GM19372 (cell line): ENCODE measurements at regions not wholly inside any gene's neighbourhood (a gene's known extent, or its start where the extent isn't known, plus 50 kb on each side); places are given as distances from the start of the nearest gene placed in this dataset.

Experiments
- ATAC-seq: cut with Tn5 transposase; IDR thresholded peaks from one replicate; pipeline ENCODE4 v1.9.1; 2021; ENCODE audit warnings: mild to moderate bottlenecking, low read depth, moderate library complexity; ENCODE audit not compliant: unreplicated experiment

DNA sequence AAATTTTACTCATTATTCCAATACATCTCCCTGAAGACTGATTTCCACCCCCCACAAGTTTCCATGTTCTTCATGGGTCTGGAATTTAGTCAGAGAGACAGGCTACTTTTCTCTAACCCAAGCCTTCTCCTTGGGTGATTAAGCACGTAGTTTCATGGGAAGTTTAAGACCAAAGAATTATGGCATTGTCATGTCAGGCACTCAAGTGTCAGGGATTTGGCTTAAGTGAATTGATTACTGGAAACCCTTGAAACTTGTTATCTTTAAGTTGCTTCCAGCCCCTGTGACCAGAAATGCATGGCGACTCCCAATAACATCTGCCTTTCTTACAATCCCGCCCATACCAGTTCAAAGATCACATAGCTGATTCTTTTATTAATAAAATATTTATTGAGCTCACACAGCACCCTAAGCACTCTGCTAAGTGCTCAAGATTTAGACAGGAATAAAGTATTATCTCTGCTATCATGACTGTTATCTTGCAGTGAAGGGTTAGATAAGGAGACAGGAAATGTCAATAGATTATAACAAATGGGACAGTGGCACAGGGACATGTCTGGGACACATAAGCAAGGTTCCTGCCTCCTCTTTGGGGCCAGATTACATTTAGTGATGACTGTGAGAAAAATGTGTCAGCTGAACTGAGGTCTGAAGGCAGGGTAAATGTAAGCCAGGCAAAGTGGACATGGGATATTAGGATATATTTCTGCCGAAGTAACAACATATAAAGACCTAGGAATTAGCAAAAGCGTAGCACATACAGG lies 241.2 kb upstream of the TNC start:
- no peak for ATAC-seq

- ATAC-seq = no peak
Observed at GRCh38 chr9:115360122-115360521, 242.2 kb upstream of the TNC start.

DNA sequence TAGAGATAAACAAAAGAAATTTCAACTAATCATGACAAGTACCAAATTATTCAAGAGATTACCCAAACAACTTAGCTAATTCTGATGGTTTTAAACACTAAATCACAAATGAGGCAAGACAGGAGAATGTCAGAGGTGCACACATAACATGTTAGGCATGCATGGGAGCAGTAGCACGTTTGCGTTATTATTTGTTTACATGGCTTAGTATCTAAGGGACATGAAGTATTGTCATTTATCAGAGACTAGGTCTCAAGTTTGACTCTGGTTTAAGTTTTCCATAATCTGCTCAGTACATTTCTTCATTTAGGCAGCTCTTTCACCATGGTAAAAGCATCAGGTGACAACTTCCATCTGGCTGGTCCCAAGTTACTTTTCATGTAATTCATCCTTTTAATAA lies 244.1 kb upstream of the TNC start:
- ATAC-seq = no peak

DNA sequence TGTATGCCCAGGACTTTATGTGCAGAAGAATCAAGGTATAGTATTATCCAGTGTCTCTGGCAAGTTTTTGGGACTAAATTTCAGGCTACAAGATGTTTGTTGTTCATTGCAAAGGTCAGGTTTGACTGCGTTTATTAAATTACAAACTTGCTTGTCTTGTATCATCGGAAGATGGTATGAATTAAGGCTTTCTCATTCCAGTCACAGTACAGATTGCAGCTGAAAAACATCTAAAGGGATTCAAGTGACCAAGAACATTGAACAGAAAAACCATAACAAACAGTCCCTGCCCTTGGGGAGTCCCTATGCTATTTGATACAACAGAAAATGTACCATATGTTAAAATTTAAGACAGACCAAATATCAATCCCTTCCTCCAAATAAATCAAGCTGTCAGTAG lies 244.7 kb upstream of the TNC start:
- ATAC-seq = no peak

DNA sequence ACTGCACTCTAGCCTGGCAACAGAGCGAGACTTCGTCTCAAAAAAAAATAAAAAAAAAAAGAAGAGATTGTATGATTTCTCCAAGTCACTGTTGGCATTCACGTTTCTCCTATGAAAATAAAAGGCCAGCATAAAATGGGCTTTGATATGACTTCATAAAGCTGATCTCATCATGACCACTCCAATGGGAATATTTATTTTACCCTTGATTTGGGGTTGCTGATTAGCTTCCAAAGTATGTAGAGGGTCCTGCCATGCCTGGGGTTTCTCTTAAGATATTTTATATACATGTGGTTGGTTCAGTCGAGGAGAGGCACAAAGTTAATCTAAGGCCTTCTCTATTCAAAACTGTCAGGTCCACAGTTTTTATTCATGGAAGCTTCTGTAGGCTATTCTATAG lies 247.0 kb upstream of the TNC start:
- ATAC-seq = no peak

GRCh38 chr9:115367321-115367720 lies 249.4 kb upstream of the TNC start:
- ATAC-seq = no peak

DNA sequence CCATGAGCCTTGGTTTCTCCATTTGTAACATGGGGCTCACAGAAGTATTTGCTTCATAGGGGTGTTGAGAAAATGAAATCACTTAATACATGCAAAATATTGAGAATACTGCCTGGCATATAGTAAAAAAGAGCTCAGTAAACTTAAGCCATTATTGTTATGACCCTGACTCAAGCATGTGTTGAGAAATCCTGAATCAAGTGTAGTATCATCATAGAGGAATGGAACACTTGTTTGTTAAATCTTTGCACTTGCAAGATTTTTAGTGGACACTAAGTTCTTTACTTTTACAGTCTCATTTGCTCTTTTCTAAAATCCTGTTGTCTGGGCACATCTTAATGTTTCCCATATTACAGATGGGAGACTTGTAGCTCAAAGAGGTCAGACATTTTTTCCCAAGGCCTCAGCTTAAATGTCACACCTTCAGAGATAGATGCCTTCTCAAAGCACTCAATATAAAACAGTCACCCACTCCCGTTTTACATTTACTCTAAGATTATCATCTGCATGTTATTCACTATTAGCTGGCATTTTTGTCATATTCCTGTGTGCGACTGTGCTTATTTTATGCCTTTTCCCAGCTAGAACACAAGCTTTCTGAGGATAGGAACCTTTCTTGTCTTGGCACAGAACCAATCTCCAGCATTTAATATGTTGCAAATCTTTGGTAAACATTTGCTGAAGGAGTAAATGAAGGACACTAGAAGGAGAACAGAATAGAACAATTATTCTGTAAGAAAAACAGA lies 250.0 kb upstream of the TNC start:
- ATAC-seq = no peak

DNA sequence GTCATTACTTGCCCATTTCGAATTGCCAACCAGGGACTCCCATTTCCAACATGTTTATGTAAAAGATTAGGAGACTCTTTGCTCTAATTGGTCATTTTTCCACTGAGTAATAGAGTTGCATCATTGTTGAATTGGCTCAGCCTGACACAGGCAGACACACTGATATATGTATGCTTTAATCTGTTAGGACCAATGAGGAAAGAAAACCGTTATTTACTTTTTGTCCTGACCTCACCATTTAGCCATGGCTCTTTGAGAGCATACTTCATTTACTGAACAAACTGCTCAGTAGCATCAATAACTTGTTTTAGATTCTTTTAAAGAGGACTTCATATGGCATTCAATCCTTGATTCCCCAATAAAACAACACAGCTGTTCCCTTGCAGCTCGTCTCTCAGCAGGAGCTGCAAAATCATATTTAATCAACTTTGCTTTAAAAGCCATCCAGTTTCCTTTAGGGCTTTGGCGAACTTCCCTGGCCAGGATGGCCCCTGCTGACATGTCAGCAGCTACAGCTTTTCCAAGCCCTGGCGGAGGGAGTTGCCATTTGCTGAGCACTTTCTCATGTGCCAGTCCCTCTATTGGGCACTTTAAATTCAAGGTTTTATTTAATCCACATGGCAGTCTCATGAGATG lies 251.5 kb upstream of the TNC start:
- no peak for ATAC-seq

DNA sequence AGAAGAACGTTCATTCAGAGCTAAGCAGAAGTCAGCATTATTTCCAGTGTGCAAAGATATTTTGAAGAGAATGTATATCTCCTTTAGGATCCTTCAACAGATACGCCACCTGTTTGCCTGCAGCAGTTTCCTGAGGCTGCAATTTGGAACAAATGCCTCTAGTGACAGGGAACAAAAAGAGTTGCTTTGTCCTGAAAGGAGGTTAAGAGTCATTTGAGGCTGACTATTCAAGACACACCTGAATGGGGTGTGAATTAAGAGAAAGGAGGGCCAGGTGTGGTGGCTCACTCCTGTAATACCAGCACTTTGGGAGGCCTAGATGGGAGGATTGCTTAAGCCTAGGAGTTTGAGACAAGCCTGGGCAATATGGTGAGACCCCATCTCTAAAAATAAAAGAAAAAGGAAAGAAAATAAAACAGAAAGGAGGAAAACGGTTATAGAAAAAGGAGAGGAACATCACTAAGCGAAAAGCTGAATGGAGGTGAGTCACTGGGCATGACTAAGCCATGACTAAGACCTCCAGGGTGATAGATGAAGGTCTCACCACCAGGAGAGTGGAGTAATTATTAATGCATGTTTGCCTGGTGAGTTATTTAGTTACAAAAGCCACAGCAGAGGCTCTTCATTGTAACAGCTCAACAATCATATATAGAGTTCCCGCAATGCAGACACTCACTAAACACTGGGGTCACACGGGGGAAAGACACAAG lies 255.2 kb upstream of the TNC start:
- ATAC-seq = no peak

- ATAC-seq = no peak
Observed at GRCh38 chr9:115373710-115374045, 255.7 kb upstream of the TNC start.

- no peak for ATAC-seq
Observed at GRCh38 chr9:115374724-115375268, 256.8 kb upstream of the TNC start.

DNA sequence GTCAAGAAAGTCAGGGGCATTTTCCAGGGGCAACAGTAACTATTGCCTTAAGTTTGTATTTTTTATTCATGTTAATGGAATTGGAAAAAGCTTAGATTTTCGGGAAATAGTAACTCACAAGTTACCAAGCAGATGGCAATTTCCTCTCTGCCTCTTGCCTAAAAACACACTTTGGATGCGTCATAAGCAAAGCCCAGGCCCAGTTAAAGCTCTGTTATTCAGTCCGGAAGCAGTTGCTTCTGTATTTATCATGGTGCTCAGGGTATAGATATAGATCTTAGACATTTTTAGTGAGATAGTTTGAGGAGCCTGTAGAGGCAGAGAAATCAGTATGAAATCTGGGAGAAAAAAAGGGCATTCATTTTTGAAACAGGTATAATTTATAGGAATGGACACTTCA lies 260.3 kb upstream of the TNC start:
- ATAC-seq = no peak

DNA sequence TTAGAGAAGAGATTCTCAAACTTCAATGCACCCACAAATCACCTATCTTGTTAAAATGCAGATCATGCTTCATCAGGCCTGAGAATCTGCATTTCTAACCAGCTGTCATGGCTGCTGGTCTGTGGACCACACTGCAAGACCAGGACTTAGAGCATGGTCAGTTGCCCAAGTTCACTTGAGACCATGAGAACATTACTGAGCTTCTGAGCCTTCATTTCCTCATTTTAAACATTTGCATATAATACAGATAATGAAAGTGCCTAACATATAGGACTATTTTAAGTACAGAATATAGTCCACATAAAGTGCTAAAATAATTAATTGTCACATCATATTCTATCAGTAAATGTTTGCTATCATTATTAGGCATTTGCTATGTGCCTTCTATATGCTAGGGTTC lies 260.8 kb upstream of the TNC start:
- no peak for ATAC-seq

DNA sequence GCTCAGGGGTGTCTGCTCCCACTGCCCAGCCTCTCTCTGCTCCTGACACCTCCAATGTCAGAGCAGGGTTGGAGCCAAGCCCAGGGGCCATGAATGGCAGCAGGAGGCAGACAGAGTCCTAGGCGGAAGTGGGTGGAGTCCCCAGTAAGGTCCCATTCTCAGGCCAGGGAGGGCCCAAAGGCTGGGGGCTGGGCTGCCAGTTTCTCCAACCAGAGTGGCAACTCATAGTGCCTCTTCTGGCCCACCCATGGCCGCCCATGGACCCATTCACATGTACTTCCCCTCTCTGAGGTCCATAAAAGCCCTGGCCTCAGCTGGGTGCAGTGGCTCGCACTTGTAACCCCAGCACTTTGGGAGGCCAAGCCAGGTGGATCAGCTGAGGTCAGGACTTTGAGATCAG lies 261.8 kb upstream of the TNC start:
- no peak for ATAC-seq

DNA sequence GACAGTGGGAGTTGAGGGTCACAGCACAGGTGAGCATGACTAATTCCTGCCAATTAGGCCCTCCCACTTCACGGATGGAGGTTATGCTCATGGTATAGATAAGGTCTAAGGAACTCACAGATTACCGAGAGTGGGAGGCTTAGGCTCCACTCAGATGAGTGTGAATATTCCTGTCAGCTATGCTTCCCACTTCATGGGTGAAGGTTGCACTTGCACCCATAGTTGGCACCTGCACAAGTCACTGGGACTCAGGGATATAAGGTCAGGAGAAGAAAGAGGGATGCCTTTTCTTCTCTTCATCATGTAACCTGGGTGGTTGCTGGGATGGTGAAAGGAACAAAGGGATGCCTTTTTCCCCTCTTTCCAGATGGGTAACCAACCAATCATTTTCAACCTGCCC lies 264.9 kb upstream of the TNC start:
- ATAC-seq = no peak

GRCh38 chr9:115385383-115386122 lies 267.6 kb upstream of the TNC start:
- no peak for ATAC-seq

GRCh38 chr9:115386963-115387770 lies 269.2 kb upstream of the TNC start:
- no peak for ATAC-seq

GRCh38 chr9:115391168-115391825 lies 273.3 kb upstream of the TNC start:
- no peak for ATAC-seq
